GM23338 (cell line): ENCODE measurements at regions not wholly inside any gene's neighbourhood (a gene's known extent, or its start where the extent isn't known, plus 50 kb on each side); places are given as distances from the start of the nearest gene placed in this dataset.

Source experiments
- ATAC-seq: fragments of 200-7000 bp; cut with Tn5 transposase; 3 replicates; pipeline ENCODE4 v1.9.1; 2020
- DNase-seq: peaks from one replicate; pipeline ENCODE4 v3.0.0-alpha.2; 2015; ENCODE audit warnings: low spot score
- H2AFZ ChIP-seq: fragments of 200-600 bp; sonication (generic); 2 replicates; pipeline ENCODE4 v1.8.0; 2016; ENCODE audit warnings: antibody characterized with exemption, mild to moderate bottlenecking, moderate library complexity
- H3F3A ChIP-seq: fragments of 200-600 bp; sonication (generic); replicated peaks from 2 replicates; pipeline ENCODE4 v1.8.0; 2017; ENCODE audit warnings: antibody characterized with exemption, mixed run types, low read depth
- H3K27ac ChIP-seq: fragments of 200-600 bp; sonication (generic); 2 replicates; pipeline ENCODE4 v1.6.1; 2016; ENCODE audit warnings: low read depth
- H3K27me3 ChIP-seq: fragments of 200-600 bp; sonication (generic); 2 replicates; pipeline ENCODE4 v1.8.0; 2016; ENCODE audit warnings: mild to moderate bottlenecking, mixed run types, moderate library complexity; ENCODE audit not compliant: insufficient read depth
- H3K36me3 ChIP-seq: fragments of 200-600 bp; sonication (generic); 2 replicates; pipeline ENCODE4 v1.8.0; 2016; ENCODE audit warnings: mild to moderate bottlenecking; ENCODE audit not compliant: insufficient read depth
- H3K4me1 ChIP-seq: fragments of 200-600 bp; sonication (generic); 2 replicates; pipeline ENCODE4 v1.8.0; 2016; ENCODE audit warnings: mild to moderate bottlenecking, moderate library complexity; ENCODE audit not compliant: insufficient read depth
- H3K4me2 ChIP-seq: fragments of 200-600 bp; sonication (generic); 2 replicates; pipeline ENCODE4 v1.7.1; 2017; ENCODE audit warnings: mixed run types
- H3K4me3 ChIP-seq: fragments of 200-600 bp; sonication (generic); 2 replicates; pipeline ENCODE4 v1.6.1; 2016; ENCODE audit warnings: mixed run types
- H3K79me2 ChIP-seq: fragments of 200-600 bp; sonication (generic); replicated peaks from 2 replicates; pipeline ENCODE4 v1.8.0; 2017; ENCODE audit warnings: mild to moderate bottlenecking; ENCODE audit not compliant: insufficient read depth
- H3K9me2 ChIP-seq: fragments of 200-600 bp; sonication (generic); 2 replicates; pipeline ENCODE4 v1.8.0; 2017; ENCODE audit not compliant: insufficient read depth
- H4K20me1 ChIP-seq: fragments of 200-600 bp; sonication (generic); replicated peaks from 2 replicates; pipeline ENCODE4 v1.8.0; 2017; ENCODE audit warnings: mild to moderate bottlenecking; ENCODE audit not compliant: insufficient read depth
- H3K27ac Mint-ChIP-seq: 2 replicates; pipeline ENCODE4 v1.8.0; 2020; ENCODE audit warnings: inconsistent platforms, mild to moderate bottlenecking, moderate library complexity, mixed read lengths
- H3K27me3 Mint-ChIP-seq: 3 replicates; pipeline ENCODE4 v1.8.0; 2022; ENCODE audit warnings: low read depth, mild to moderate bottlenecking, moderate library complexity, mixed read lengths, inconsistent platforms; ENCODE audit not compliant: insufficient read depth, poor library complexity
- H3K36me3 Mint-ChIP-seq: 3 replicates; pipeline ENCODE4 v1.8.0; 2021; ENCODE audit warnings: low read depth, mild to moderate bottlenecking, inconsistent platforms, moderate library complexity, mixed read lengths
- H3K4me1 Mint-ChIP-seq: 3 replicates; pipeline ENCODE4 v1.8.0; 2020; ENCODE audit warnings: mild to moderate bottlenecking, inconsistent platforms, mixed read lengths
- H3K4me3 Mint-ChIP-seq: 3 replicates; pipeline ENCODE4 v1.8.0; 2021; ENCODE audit warnings: moderate library complexity, mild to moderate bottlenecking, inconsistent platforms, mixed read lengths
- H3K9me3 Mint-ChIP-seq: 3 replicates; pipeline ENCODE4 v1.8.0; 2020; ENCODE audit warnings: moderate library complexity, mild to moderate bottlenecking, inconsistent platforms, mixed read lengths
- CREB1 ChIP-seq: fragments of 250-450 bp; sonication (Bioruptor Pico); IDR thresholded peaks from 2 replicates; pipeline ENCODE4 v1.5.0; 2020; ENCODE audit warnings: low read depth, mild to moderate bottlenecking, moderate library complexity
- CTCF ChIP-seq, 2 experiments: fragments of 200-600 bp in 1 of 2; sonication (generic) in 1 of 2; conservative IDR thresholded peaks; 2 replicates each; pipeline versions ENCODE4 v1.5.1 to v1.6.1; 2016 to 2017; ENCODE audit warnings: antibody characterized with exemption in 2 of 2, low read depth in 2 of 2, mild to moderate bottlenecking in 2 of 2, moderate library complexity in 1 of 2
- ETS1 ChIP-seq: IDR thresholded peaks from 2 replicates; pipeline ENCODE4 v1.6.1; 2016; ENCODE audit warnings: antibody characterized with exemption
- EZH2 ChIP-seq: fragments of 200-600 bp; sonication (generic); IDR thresholded peaks from one replicate; pipeline ENCODE4 v1.8.0; 2017; ENCODE audit warnings: antibody characterized with exemption, mild to moderate bottlenecking, low read depth; ENCODE audit not compliant: unreplicated experiment
- EZH2phosphoT487 ChIP-seq: fragments of 200-600 bp; sonication (generic); IDR thresholded peaks from one replicate; pipeline ENCODE4 v1.8.1; 2018; ENCODE audit warnings: antibody characterized with exemption; ENCODE audit not compliant: unreplicated experiment
- JUNB ChIP-seq: IDR thresholded peaks from one replicate; pipeline ENCODE4 v1.6.1; 2016; ENCODE audit warnings: antibody characterized with exemption; ENCODE audit not compliant: unreplicated experiment
- NANOG ChIP-seq: IDR thresholded peaks from 2 replicates; pipeline ENCODE4 v1.6.1; 2016; ENCODE audit warnings: antibody characterized with exemption, borderline replicate concordance
- POLR2AphosphoS5 ChIP-seq: IDR thresholded peaks from 2 replicates; pipeline ENCODE4 v1.6.1; 2016; ENCODE audit warnings: antibody characterized with exemption, low read depth
- REST ChIP-seq: IDR thresholded peaks from one replicate; pipeline ENCODE4 v1.6.1; 2018; ENCODE audit warnings: antibody characterized with exemption; ENCODE audit not compliant: unreplicated experiment
- STAT1 ChIP-seq: IDR thresholded peaks from one replicate; pipeline ENCODE4 v1.6.1; 2016; ENCODE audit warnings: antibody characterized with exemption; ENCODE audit not compliant: unreplicated experiment
- ZNF114 ChIP-seq: fragments of 250-450 bp; sonication (Bioruptor Pico); IDR thresholded peaks from 2 replicates; pipeline ENCODE4 v1.5.0; 2020; ENCODE audit warnings: mild to moderate bottlenecking, moderate library complexity
- ZNF331 ChIP-seq: fragments of 250-450 bp; sonication (Bioruptor Pico); IDR thresholded peaks from 2 replicates; pipeline ENCODE4 v1.5.0; 2020; ENCODE audit warnings: low read depth, mild to moderate bottlenecking, moderate library complexity

GRCh38 chr3:162437480-162437879 lies 940.9 kb downstream of the OTOL1 start (continued):
- TF ChIP-seq REST (no peak), CTCF (conservative IDR thresholded peaks at IDR 0.05; ENCODE audit: low read depth in 2 of 2) (no peak), POLR2AphosphoS5 (no peak), CREB1 (CRISPR knock-in tag) (no peak), NANOG (no peak)

GRCh38 chr3:162441716-162442115 lies 945.1 kb downstream of the OTOL1 start:
- DNase-seq (no peak), ATAC-seq (no peak)
- Histone ChIP-seq H3K27me3 (no peaks in the 10 kb centered on the region), H3K4me3 (no peak overlapping the region), H3K4me2 (no peak overlapping the region), H3K79me2 (no peaks in the 10 kb centered on the region), H3K9me2 (peaks cover 8% of the 10 kb centered on the region; the same call in 1 of the 2 replicates), H3K36me3 (no peaks in the 10 kb centered on the region), H2AFZ (no peak overlapping the region), H3K4me1 (no peaks in the 10 kb centered on the region), H3F3A (no peaks in the 10 kb centered on the region), H4K20me1 (no peaks in the 10 kb centered on the region), H3K27ac (no peak overlapping the region)
- no peak overlapping the region for H3K27ac Mint-ChIP-seq
- peaks cover 9% of the 10 kb centered on the region; the same call in 2 of the 3 replicates for H3K36me3 Mint-ChIP-seq
- no peak overlapping the region for H3K4me3 Mint-ChIP-seq
- no peaks in the 10 kb centered on the region for H3K4me1 Mint-ChIP-seq
- H3K27me3 Mint-ChIP-seq, result no peaks in the 10 kb centered on the region
- H3K9me3 Mint-ChIP-seq, result 0 out of 3 replicates have a peak, but pooled peaks cover 3% of the 10 kb centered on the region
- TF ChIP-seq EZH2phosphoT487 (no peak), ZNF114 (CRISPR knock-in tag) (no peak), ZNF331 (CRISPR knock-in tag) (no peak), CREB1 (CRISPR knock-in tag) (no peak), POLR2AphosphoS5 (no peak), EZH2 (no peak), CTCF (conservative IDR thresholded peaks at IDR 0.05; ENCODE audit: low read depth in 2 of 2) (no peak), ETS1 (no peak), STAT1 (no peak), REST (no peak), JUNB (no peak)
